ENCODE measurements at regions not wholly inside any gene's neighbourhood (a gene's known extent, or its start where the extent isn't known, plus 50 kb on each side); places are given as distances from the start of the nearest gene placed in this dataset.

- Mint-ChIP-seq H3K27me3 (no peaks in the 10 kb centered on the region), H3K27ac (no peak overlapping the region), H3K4me1 (ENCODE audit: low read depth) (no peaks in the 10 kb centered on the region), H3K4me3 (no peak overlapping the region), H3K36me3 (ENCODE audit: low read depth) (no peaks in the 10 kb centered on the region), H3K9me3 (peaks cover 3% of the 10 kb centered on the region)
- POLR2A ChIA-PET, result no interaction called here
- CTCF ChIA-PET, result no interaction called here
- DNase-seq (no peak), ATAC-seq (no peak)
- intact Hi-C loops (cut with micrococcal nuclease), result no loop called here
- no peak for TF ChIP-seq CTCF (IDR thresholded peaks at IDR 0.05)
These were observed 69.8 kb upstream of the GRM7 start for GRCh38 chr3:6791161-6791560.

- DNase-seq (peak; percentile 33), ATAC-seq (peak; percentile 24)
- H3K9me3 Mint-ChIP-seq, result no peaks in the 10 kb centered on the region
- no peaks in the 10 kb centered on the region for H3K27me3 Mint-ChIP-seq
- TF ChIP-seq CTCF (IDR thresholded peaks at IDR 0.05), result peak; percentile 64
- H3K4me3 Mint-ChIP-seq, result no peak overlapping the region
- H3K36me3 Mint-ChIP-seq (ENCODE audit: low read depth), result no peaks in the 10 kb centered on the region
- no peak overlapping the region for H3K27ac Mint-ChIP-seq
- intact Hi-C loops (cut with micrococcal nuclease), result no loop called here
- H3K4me1 Mint-ChIP-seq (ENCODE audit: low read depth), result no peaks in the 10 kb centered on the region
- ChIA-PET CTCF (no interaction called here), POLR2A (no interaction called here)
These were observed 61.5 kb upstream of the GRM7 start for GRCh38 chr3:6799264-6799915.

GRCh38 chr3:6803619-6804018, 57.3 kb upstream of the GRM7 start:
- Mint-ChIP-seq H3K36me3 (ENCODE audit: low read depth) (no peaks in the 10 kb centered on the region), H3K27me3 (no peaks in the 10 kb centered on the region), H3K4me3 (no peak overlapping the region), H3K9me3 (no peaks in the 10 kb centered on the region), H3K4me1 (ENCODE audit: low read depth) (no peaks in the 10 kb centered on the region), H3K27ac (no peak overlapping the region)
- intact Hi-C loops (cut with micrococcal nuclease), result no loop called here
- ChIA-PET POLR2A (no interaction called here), CTCF (no interaction called here)
- ATAC-seq (no peak), DNase-seq (no peak)
- no peak for TF ChIP-seq CTCF (IDR thresholded peaks at IDR 0.05)

GRCh38 chr3:6805236-6805635, 55.7 kb upstream of the GRM7 start:
- intact Hi-C loops (cut with micrococcal nuclease), result no loop called here
- H3K4me1 Mint-ChIP-seq (ENCODE audit: low read depth), result no peaks in the 10 kb centered on the region
- no peaks in the 10 kb centered on the region for H3K27me3 Mint-ChIP-seq
- TF ChIP-seq CTCF (IDR thresholded peaks at IDR 0.05), result no peak
- H3K27ac Mint-ChIP-seq, result no peak overlapping the region
- H3K36me3 Mint-ChIP-seq (ENCODE audit: low read depth), result no peaks in the 10 kb centered on the region
- CTCF ChIA-PET, result no interaction called here
- ATAC-seq, result no peak
- H3K4me3 Mint-ChIP-seq, result no peak overlapping the region
- POLR2A ChIA-PET, result no interaction called here
- no peak for DNase-seq
- H3K9me3 Mint-ChIP-seq, result no peaks in the 10 kb centered on the region

GRCh38 chr3:6806991-6807390, 53.9 kb upstream of the GRM7 start:
- intact Hi-C loops (cut with micrococcal nuclease), result no loop called here
- Mint-ChIP-seq H3K4me1 (ENCODE audit: low read depth) (no peaks in the 10 kb centered on the region), H3K9me3 (no peaks in the 10 kb centered on the region), H3K27me3 (no peaks in the 10 kb centered on the region), H3K36me3 (ENCODE audit: low read depth) (no peaks in the 10 kb centered on the region), H3K27ac (no peak overlapping the region), H3K4me3 (no peak overlapping the region)
- ATAC-seq, result no peak
- no peak for TF ChIP-seq CTCF (IDR thresholded peaks at IDR 0.05)
- ChIA-PET CTCF (no interaction called here), POLR2A (no interaction called here)
- no peak for DNase-seq
